Fibroblast of lung (primary cell): ENCODE measurements at regions not wholly inside any gene's neighbourhood (a gene's known extent, or its start where the extent isn't known, plus 50 kb on each side); places are given as distances from the start of the nearest gene placed in this dataset.

ENCODE experiments used
- EZH2 ChIP-seq: IDR thresholded peaks from 2 replicates; pipeline ENCODE4 v1.5.1; 2012; ENCODE audit warnings: low read length, control low read depth, mild to moderate bottlenecking; ENCODE audit errors: missing control alignments
- TF ChIP-seq, protein P1 (sequence below), 2 donors: IDR thresholded peaks in 1 of 2; conservative IDR thresholded peaks in 1 of 2; 1 replicate in 1 of 2; 2 replicates in 1 of 2; pipeline ENCODE4 v1.5.1; 2011 to 2012; ENCODE audit warnings: low read length in 2 of 2, control low read depth in 1 of 2, inconsistent platforms in 1 of 2, low read depth in 1 of 2, mild to moderate bottlenecking in 1 of 2

DNA sequence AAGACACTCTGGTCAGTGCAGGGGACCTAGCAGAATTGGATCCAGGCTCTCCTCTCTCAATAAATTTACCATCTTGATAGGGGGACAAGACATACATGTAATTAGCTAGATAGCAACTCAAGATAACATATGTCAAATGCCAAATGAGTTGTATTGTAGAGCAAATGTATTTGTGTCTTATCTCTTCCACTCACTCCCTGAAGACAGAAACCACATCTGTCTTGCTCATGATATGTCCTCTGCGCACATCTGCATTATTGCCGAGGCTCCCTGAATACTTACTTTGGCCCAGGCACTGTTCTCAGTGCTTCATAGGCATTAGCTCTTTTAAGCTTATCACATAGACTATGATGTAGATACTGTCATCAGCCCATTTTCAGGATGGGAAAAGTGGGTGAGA lies 122.9 kb upstream of the GATA6 start:
- TF ChIP-seq, protein P1, sequence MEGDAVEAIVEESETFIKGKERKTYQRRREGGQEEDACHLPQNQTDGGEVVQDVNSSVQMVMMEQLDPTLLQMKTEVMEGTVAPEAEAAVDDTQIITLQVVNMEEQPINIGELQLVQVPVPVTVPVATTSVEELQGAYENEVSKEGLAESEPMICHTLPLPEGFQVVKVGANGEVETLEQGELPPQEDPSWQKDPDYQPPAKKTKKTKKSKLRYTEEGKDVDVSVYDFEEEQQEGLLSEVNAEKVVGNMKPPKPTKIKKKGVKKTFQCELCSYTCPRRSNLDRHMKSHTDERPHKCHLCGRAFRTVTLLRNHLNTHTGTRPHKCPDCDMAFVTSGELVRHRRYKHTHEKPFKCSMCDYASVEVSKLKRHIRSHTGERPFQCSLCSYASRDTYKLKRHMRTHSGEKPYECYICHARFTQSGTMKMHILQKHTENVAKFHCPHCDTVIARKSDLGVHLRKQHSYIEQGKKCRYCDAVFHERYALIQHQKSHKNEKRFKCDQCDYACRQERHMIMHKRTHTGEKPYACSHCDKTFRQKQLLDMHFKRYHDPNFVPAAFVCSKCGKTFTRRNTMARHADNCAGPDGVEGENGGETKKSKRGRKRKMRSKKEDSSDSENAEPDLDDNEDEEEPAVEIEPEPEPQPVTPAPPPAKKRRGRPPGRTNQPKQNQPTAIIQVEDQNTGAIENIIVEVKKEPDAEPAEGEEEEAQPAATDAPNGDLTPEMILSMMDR (conservative IDR thresholded peaks at IDR 0.05 in 1 of 2, IDR thresholded peaks at IDR 0.05 in 1 of 2; ENCODE audit: low read depth in 1 of 2, low read length in 2 of 2): no peak
- no peak for TF ChIP-seq EZH2
